Tibial nerve (tissue), 4 donors: ENCODE measurements at regions not wholly inside any gene's neighbourhood (a gene's known extent, or its start where the extent isn't known, plus 50 kb on each side); places are given as distances from the start of the nearest gene placed in this dataset.

ENCODE experiments used
- DNase-seq, 2 donors: peaks; one replicate each; pipeline ENCODE4 v3.0.0-alpha.2; 2019; ENCODE audit warnings: low spot score in 2 of 2
- H3K27ac ChIP-seq, 4 donors: fragments of 200-600 bp; sonication (generic) in 3 of 4; one replicate each; pipeline ENCODE4 v1.5.1; 2017 to 2019; ENCODE audit warnings: mild to moderate bottlenecking in 1 of 4
- H3K27me3 ChIP-seq, 2 donors: fragments of 200-600 bp; sonication (generic) in 1 of 2; one replicate each; pipeline versions ENCODE4 v1.5.1 to v1.6.0; 2017 to 2019
- H3K36me3 ChIP-seq, 3 donors: fragments of 200-600 bp; sonication (generic); one replicate each; pipeline ENCODE4 v1.5.1; 2018 to 2019
- H3K4me1 ChIP-seq, 4 donors: fragments of 200-600 bp; sonication (generic) in 3 of 4; one replicate each; pipeline ENCODE4 v1.5.1; 2017 to 2019
- H3K4me3 ChIP-seq, 4 donors: fragments of 200-600 bp; sonication (generic) in 3 of 4; one replicate each; pipeline ENCODE4 v1.5.1; 2017 to 2019; ENCODE audit warnings: mild to moderate bottlenecking in 1 of 4, moderate library complexity in 1 of 4
- H3K9me3 ChIP-seq, 4 donors: fragments of 200-600 bp; sonication (generic) in 3 of 4; one replicate each; pipeline ENCODE4 v1.5.1; 2017 to 2019
- EP300 ChIP-seq, 2 donors: sonication (generic); formaldehyde crosslinking; IDR thresholded peaks; one replicate each; pipeline ENCODE4 v1.6.1; 2017; ENCODE audit warnings: antibody characterized with exemption in 2 of 2, mild to moderate bottlenecking in 1 of 2
- POLR2A ChIP-seq, 2 donors: fragments of 450-650 bp; IDR thresholded peaks; one replicate each; pipeline ENCODE4 v1.6.1; 2017; ENCODE audit warnings: antibody characterized with exemption in 2 of 2, mild to moderate bottlenecking in 2 of 2, moderate library complexity in 2 of 2
- whole genome bisulfite sequencing, 2 donors: methylation state at CpG; one replicate each; pipeline ENCODE4 v1.1.5; 2018; 5-methylcytosine and 5-hydroxymethylcytosine counted together
- TF ChIP-seq, protein P1 (sequence below), 5 experiments: fragments of 200-600 bp in 3 of 5; fragments of 450-650 bp in 2 of 5; sonication (generic) in 3 of 5; IDR thresholded peaks; one replicate each; pipeline ENCODE4 v1.5.1; 2016 to 2019; ENCODE audit warnings: antibody characterized with exemption in 5 of 5, mild to moderate bottlenecking in 3 of 5, moderate library complexity in 2 of 5

DNA sequence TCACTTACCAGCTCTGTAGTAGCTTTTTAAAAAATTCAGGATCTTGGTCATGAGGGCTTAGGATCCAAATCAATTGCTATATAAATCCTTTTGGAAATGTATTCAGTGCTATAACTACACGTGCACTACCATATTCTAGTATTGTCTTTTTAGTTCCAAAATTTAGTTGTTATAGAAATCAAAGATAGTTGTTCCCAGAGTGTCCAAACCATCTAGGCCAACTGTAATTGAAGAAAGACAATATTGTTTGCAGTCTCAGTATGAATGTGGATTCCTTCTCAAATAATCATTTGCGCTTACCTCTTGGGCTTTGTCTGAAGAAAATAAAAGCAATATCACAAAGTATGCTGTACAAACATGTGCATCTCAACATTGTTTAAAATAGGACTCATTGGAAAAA, 184.1 kb upstream of the EDNRB start:
- DNase-seq, result no peak
- 74 to 80% methylated on average over 2 of the region's 2 CpGs for WGBS, 2 donors
- Histone ChIP-seq H3K4me1 (peaks cover 0 to 13% (median 0%) of the 10 kb centered on the region in 4 donors), H3K27me3 (no peaks in the 10 kb centered on the region), H3K27ac (no peak overlapping the region), H3K9me3 (no peaks in the 10 kb centered on the region), H3K36me3 (no peaks in the 10 kb centered on the region), H3K4me3 (no peak overlapping the region)
- TF ChIP-seq, protein P1, sequence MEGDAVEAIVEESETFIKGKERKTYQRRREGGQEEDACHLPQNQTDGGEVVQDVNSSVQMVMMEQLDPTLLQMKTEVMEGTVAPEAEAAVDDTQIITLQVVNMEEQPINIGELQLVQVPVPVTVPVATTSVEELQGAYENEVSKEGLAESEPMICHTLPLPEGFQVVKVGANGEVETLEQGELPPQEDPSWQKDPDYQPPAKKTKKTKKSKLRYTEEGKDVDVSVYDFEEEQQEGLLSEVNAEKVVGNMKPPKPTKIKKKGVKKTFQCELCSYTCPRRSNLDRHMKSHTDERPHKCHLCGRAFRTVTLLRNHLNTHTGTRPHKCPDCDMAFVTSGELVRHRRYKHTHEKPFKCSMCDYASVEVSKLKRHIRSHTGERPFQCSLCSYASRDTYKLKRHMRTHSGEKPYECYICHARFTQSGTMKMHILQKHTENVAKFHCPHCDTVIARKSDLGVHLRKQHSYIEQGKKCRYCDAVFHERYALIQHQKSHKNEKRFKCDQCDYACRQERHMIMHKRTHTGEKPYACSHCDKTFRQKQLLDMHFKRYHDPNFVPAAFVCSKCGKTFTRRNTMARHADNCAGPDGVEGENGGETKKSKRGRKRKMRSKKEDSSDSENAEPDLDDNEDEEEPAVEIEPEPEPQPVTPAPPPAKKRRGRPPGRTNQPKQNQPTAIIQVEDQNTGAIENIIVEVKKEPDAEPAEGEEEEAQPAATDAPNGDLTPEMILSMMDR (IDR thresholded peaks at IDR 0.05), result no peak
- TF ChIP-seq POLR2A (IDR thresholded peaks at IDR 0.05) (no peak), EP300 (IDR thresholded peaks at IDR 0.05) (no peak)

DNA sequence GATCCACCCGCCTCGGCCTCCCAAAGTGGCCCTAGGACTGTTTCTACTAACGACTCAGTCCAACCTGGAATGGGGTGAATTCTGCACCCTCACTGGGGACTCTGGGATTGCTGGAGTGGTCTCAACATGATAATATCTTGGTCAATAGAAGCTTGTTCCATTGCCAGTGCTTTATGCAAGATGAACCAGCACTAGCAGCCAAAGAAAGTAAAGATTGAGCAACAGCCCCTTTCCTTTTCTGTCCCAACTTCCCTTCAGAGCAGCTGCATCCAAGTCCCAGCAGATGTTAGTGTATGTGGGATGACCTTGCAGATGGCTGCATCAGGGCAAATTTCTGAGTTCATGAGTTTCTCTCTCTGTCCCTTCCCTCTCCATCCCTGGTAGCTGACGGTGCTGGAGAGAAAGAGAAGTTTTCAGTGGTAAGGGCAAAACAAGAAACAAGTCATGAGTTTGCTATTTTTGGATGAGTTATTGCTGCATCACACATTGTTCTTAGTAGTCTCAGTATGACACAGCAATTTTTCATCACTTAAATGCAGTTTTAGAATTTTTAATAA, 183.6 kb upstream of the EDNRB start:
- no peak overlapping the region for H3K4me3 ChIP-seq
- TF ChIP-seq POLR2A (IDR thresholded peaks at IDR 0.05) (no peak), EP300 (IDR thresholded peaks at IDR 0.05) (peak in 1 of 2 donors; percentile 88)
- TF ChIP-seq, protein P1 (IDR thresholded peaks at IDR 0.05), result no peak
- DNase-seq, result peak; percentile 48 to 62
- H3K4me1 ChIP-seq, result peaks cover 0 to 13% (median 0%) of the 10 kb centered on the region in 4 donors
- 64% methylated on average over 4 of the region's 4 CpGs for WGBS, 2 donors
- H3K9me3 ChIP-seq, result no peaks in the 10 kb centered on the region
- H3K27ac ChIP-seq, result no peak overlapping the region
- no peaks in the 10 kb centered on the region for H3K36me3 ChIP-seq
- H3K27me3 ChIP-seq, result no peaks in the 10 kb centered on the region

DNA sequence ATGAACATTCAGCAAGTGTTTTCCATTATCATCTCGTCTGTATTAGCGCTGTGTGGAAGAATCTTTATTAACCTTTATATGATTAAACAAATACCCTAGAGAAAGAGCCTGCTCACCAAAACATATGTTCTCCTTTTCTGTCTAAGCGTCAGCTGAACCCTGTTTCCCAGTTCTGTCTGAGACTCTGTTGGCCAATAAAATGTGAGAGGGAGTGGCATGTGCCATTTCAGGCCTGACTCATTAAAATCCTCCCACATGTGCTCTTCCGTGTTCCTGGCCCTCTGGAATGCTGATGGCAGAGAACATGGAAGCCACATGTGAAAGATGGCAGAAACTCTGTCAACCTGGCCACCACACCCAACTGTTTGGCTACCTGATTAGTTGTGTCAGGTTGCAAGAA, 181.9 kb upstream of the EDNRB start:
- Histone ChIP-seq H3K36me3 (no peaks in the 10 kb centered on the region), H3K27ac (no peak overlapping the region), H3K27me3 (no peaks in the 10 kb centered on the region), H3K9me3 (no peaks in the 10 kb centered on the region), H3K4me1 (peaks cover 0 to 13% (median 0%) of the 10 kb centered on the region in 4 donors), H3K4me3 (no peak overlapping the region)
- no peak for DNase-seq
- 70 to 73% methylated on average over 4 of the region's 4 CpGs for WGBS, 2 donors
- TF ChIP-seq, protein P1 (IDR thresholded peaks at IDR 0.05), result no peak
- TF ChIP-seq EP300 (IDR thresholded peaks at IDR 0.05), result no peak
- no peak for TF ChIP-seq POLR2A (IDR thresholded peaks at IDR 0.05)

DNA sequence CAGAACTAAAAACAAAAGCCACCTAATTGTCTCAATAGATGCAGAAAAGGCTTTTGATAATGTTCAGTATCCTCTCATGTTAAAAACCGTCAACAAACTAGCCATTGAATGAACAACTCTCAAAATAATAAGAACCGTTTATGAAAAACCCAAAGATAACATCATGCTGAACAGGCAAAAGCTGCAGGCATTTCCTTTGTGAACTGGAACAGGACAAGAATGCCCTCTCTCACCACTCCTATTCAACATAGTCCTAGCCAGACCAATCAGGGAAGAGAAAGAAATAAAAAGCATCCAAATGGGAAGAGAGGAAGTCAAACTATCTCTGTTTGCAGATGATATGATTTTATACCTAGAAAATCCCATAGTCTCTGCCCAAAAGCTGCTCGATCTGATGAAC, 179.6 kb upstream of the EDNRB start:
- Histone ChIP-seq H3K4me1 (peaks cover 0 to 8% (median 0%) of the 10 kb centered on the region in 4 donors), H3K4me3 (no peak overlapping the region), H3K9me3 (no peaks in the 10 kb centered on the region), H3K36me3 (no peaks in the 10 kb centered on the region), H3K27me3 (no peaks in the 10 kb centered on the region), H3K27ac (no peak overlapping the region)
- 38 to 49% methylated on average over 3 of the region's 3 CpGs for WGBS, 2 donors
- no peak for DNase-seq
- TF ChIP-seq POLR2A (IDR thresholded peaks at IDR 0.05), result no peak

DNA sequence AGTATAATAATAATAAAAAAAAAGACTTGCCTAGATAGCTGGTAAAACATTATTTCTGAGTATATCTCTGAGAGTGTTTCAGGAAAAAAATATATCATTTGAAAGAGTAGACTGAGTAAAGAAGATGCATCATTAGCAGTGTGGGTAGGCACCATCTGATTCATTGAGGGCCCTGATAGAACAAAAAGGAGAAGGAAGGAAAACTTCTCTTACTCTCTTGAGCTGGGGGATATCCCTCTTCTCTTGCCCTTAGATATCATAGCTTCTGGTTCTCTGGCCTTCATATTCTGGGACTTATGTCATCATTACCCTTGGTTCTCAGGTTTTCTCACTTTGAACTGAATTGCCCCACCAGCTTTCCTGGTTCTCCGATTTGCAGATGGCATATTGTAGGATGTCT, 177.6 kb upstream of the EDNRB start:
- no peak for DNase-seq
- H3K27ac ChIP-seq, result no peak overlapping the region
- H3K36me3 ChIP-seq, result no peaks in the 10 kb centered on the region
- H3K27me3 ChIP-seq, result no peaks in the 10 kb centered on the region
- H3K9me3 ChIP-seq, result no peaks in the 10 kb centered on the region
- 81 to 100% methylated on average over 1 of the region's 1 CpG for WGBS, 2 donors
- no peaks in the 10 kb centered on the region for H3K4me1 ChIP-seq
- TF ChIP-seq, protein P1 (IDR thresholded peaks at IDR 0.05), result no peak
- TF ChIP-seq POLR2A (IDR thresholded peaks at IDR 0.05) (no peak), EP300 (IDR thresholded peaks at IDR 0.05) (no peak)
- H3K4me3 ChIP-seq, result no peak overlapping the region
